HepG2 (cell line): ENCODE measurements at regions not wholly inside any gene's neighbourhood (a gene's known extent, or its start where the extent isn't known, plus 50 kb on each side); places are given as distances from the start of the nearest gene placed in this dataset.

Experiments
- GABPA ChIP-seq, 2 experiments: IDR thresholded peaks; 2 replicates each; pipeline ENCODE4 v1.6.1; 2011 to 2016; ENCODE audit warnings: low read depth in 2 of 2, low read length in 1 of 2, missing biosample characterization in 1 of 2, missing genetic modification characterization in 1 of 2
- JUND ChIP-seq: sonication (generic); formaldehyde crosslinking; IDR thresholded peaks from 2 replicates; pipeline ENCODE4 v1.8.0; 2022; ENCODE audit warnings: mild to moderate bottlenecking, missing genetic modification reagents
- POLR2A ChIP-seq, 2 experiments: IDR thresholded peaks; 2 replicates each; pipeline ENCODE4 v1.6.1; 2011; ENCODE audit warnings: low read depth in 2 of 2, low read length in 2 of 2, mild to moderate bottlenecking in 1 of 2, moderate library complexity in 1 of 2; ENCODE audit not compliant: insufficient read depth in 1 of 2
- POLR2AphosphoS5 ChIP-seq: IDR thresholded peaks from 2 replicates; pipeline ENCODE4 v1.6.1; 2012; ENCODE audit warnings: low read depth, low read length
- SP1 ChIP-seq, 2 experiments: fragments of 450-650 bp in 1 of 2; sonication (generic) in 1 of 2; formaldehyde crosslinking in 1 of 2; IDR thresholded peaks; 2 replicates each; pipeline versions ENCODE4 v1.4.0 to v1.6.1; 2016 to 2020; ENCODE audit warnings: missing genetic modification reagents in 1 of 2
- SUZ12 ChIP-seq: fragments of 150-350 bp; IDR thresholded peaks from 2 replicates; pipeline ENCODE4 v1.6.1; 2014; ENCODE audit warnings: low read depth, low read length
- TF ChIP-seq, protein P1 (sequence below): sonication (generic); formaldehyde crosslinking; IDR thresholded peaks from 2 replicates; pipeline ENCODE4 v1.5.0; 2020; ENCODE audit warnings: mild to moderate bottlenecking, missing genetic modification reagents, moderate library complexity

- TF ChIP-seq SP1 (IDR thresholded peaks at IDR 0.05) (no peak), SP1 (CRISPR knock-in tag; IDR thresholded peaks at IDR 0.05) (no peak), GABPA (IDR thresholded peaks at IDR 0.05; ENCODE audit: low read depth, low read length) (no peak), GABPA (CRISPR knock-in tag; IDR thresholded peaks at IDR 0.05; ENCODE audit: low read depth) (no peak), POLR2A (IDR thresholded peaks at IDR 0.05; ENCODE audit: insufficient read depth in 1 of 2, low read depth in 2 of 2, low read length in 2 of 2) (no peak), SUZ12 (no peak), POLR2AphosphoS5 (no peak), JUND (CRISPR knock-in tag) (no peak)
- TF ChIP-seq, protein P1, sequence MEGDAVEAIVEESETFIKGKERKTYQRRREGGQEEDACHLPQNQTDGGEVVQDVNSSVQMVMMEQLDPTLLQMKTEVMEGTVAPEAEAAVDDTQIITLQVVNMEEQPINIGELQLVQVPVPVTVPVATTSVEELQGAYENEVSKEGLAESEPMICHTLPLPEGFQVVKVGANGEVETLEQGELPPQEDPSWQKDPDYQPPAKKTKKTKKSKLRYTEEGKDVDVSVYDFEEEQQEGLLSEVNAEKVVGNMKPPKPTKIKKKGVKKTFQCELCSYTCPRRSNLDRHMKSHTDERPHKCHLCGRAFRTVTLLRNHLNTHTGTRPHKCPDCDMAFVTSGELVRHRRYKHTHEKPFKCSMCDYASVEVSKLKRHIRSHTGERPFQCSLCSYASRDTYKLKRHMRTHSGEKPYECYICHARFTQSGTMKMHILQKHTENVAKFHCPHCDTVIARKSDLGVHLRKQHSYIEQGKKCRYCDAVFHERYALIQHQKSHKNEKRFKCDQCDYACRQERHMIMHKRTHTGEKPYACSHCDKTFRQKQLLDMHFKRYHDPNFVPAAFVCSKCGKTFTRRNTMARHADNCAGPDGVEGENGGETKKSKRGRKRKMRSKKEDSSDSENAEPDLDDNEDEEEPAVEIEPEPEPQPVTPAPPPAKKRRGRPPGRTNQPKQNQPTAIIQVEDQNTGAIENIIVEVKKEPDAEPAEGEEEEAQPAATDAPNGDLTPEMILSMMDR (CRISPR knock-in tag) = no peak
Observed at GRCh38 chr6:159380114-159380513, 210.9 kb downstream of the FNDC1 start.
